ENCODE measurements at regions not wholly inside any gene's neighbourhood (a gene's known extent, or its start where the extent isn't known, plus 50 kb on each side); places are given as distances from the start of the nearest gene placed in this dataset.

- TF ChIP-seq POLR2A (IDR thresholded peaks at IDR 0.05) (no peak), POLR2AphosphoS5 (IDR thresholded peaks at IDR 0.05) (no peak), EP300 (IDR thresholded peaks at IDR 0.05) (no peak), CTCF (IDR thresholded peaks at IDR 0.05) (no peak)
- no peaks in the 10 kb centered on the region for H3K36me3 ChIP-seq
- no peak overlapping the region for H3K4me3 ChIP-seq
- DNase-seq (ENCODE audit: low spot score in 2 of 2): no peak
- no peaks in the 10 kb centered on the region for H3K9me3 ChIP-seq
- H3K27me3 ChIP-seq: no peaks in the 10 kb centered on the region
- no peaks in the 10 kb centered on the region for H3K4me1 ChIP-seq
- WGBS: 73% methylated on average over 2 of the region's 2 CpGs
- no peak overlapping the region for H3K27ac ChIP-seq
These were observed 428.6 kb downstream of the PTPRC start for GRCh38 chr1:199067483-199067882.

GRCh38 chr1:199071080-199071479, 432.2 kb downstream of the PTPRC start:
- Histone ChIP-seq H3K4me3 (no peak overlapping the region), H3K9me3 (no peaks in the 10 kb centered on the region), H3K27me3 (no peaks in the 10 kb centered on the region), H3K4me1 (no peaks in the 10 kb centered on the region), H3K27ac (no peak overlapping the region), H3K36me3 (no peaks in the 10 kb centered on the region)
- DNase-seq (ENCODE audit: low spot score in 2 of 2): no peak
- TF ChIP-seq POLR2AphosphoS5 (IDR thresholded peaks at IDR 0.05) (no peak), CTCF (IDR thresholded peaks at IDR 0.05) (no peak)
- 95% methylated on average over 2 of the region's 2 CpGs for WGBS

GRCh38 chr1:199073166-199073565, 434.3 kb downstream of the PTPRC start:
- no peak for TF ChIP-seq CTCF (IDR thresholded peaks at IDR 0.05)
- no peak for TF ChIP-seq POLR2A (IDR thresholded peaks at IDR 0.05)
- TF ChIP-seq POLR2AphosphoS5 (IDR thresholded peaks at IDR 0.05): no peak
- no peak for TF ChIP-seq EP300 (IDR thresholded peaks at IDR 0.05)
- H3K36me3 ChIP-seq: no peaks in the 10 kb centered on the region
- H3K9me3 ChIP-seq: no peaks in the 10 kb centered on the region
- no peaks in the 10 kb centered on the region for H3K4me1 ChIP-seq
- 71% methylated on average over 1 of the region's 1 CpG for WGBS
- no peak overlapping the region for H3K27ac ChIP-seq
- no peak overlapping the region for H3K4me3 ChIP-seq
- DNase-seq (ENCODE audit: low spot score in 2 of 2): no peak
- H3K27me3 ChIP-seq: no peaks in the 10 kb centered on the region

GRCh38 chr1:199075792-199076191, 437.0 kb downstream of the PTPRC start:
- H3K4me3 ChIP-seq: no peak overlapping the region
- no peak for DNase-seq (ENCODE audit: low spot score in 2 of 2)
- 66% methylated on average over 2 of the region's 2 CpGs for WGBS
- H3K4me1 ChIP-seq: no peaks in the 10 kb centered on the region
- H3K27ac ChIP-seq: no peak overlapping the region
- H3K36me3 ChIP-seq: no peaks in the 10 kb centered on the region
- H3K9me3 ChIP-seq: no peaks in the 10 kb centered on the region
- H3K27me3 ChIP-seq: no peaks in the 10 kb centered on the region
- TF ChIP-seq POLR2AphosphoS5 (IDR thresholded peaks at IDR 0.05) (no peak), EP300 (IDR thresholded peaks at IDR 0.05) (no peak), CTCF (IDR thresholded peaks at IDR 0.05) (no peak), POLR2A (IDR thresholded peaks at IDR 0.05) (no peak)

GRCh38 chr1:199079994-199080393, 441.2 kb downstream of the PTPRC start:
- H3K36me3 ChIP-seq: no peaks in the 10 kb centered on the region
- H3K27ac ChIP-seq: no peak overlapping the region
- no peaks in the 10 kb centered on the region for H3K9me3 ChIP-seq
- DNase-seq (ENCODE audit: low spot score in 2 of 2): no peak
- H3K4me1 ChIP-seq: no peaks in the 10 kb centered on the region
- 89% methylated on average over 1 of the region's 1 CpG for WGBS
- no peak overlapping the region for H3K4me3 ChIP-seq
- no peaks in the 10 kb centered on the region for H3K27me3 ChIP-seq
- TF ChIP-seq POLR2AphosphoS5 (IDR thresholded peaks at IDR 0.05) (no peak), EP300 (IDR thresholded peaks at IDR 0.05) (no peak), POLR2A (IDR thresholded peaks at IDR 0.05) (no peak), CTCF (IDR thresholded peaks at IDR 0.05) (no peak)

All from suprapubic skin (tissue), 4 donors.